ENCODE measurements at regions not wholly inside any gene's neighbourhood (a gene's known extent, or its start where the extent isn't known, plus 50 kb on each side); places are given as distances from the start of the nearest gene placed in this dataset.

DNA sequence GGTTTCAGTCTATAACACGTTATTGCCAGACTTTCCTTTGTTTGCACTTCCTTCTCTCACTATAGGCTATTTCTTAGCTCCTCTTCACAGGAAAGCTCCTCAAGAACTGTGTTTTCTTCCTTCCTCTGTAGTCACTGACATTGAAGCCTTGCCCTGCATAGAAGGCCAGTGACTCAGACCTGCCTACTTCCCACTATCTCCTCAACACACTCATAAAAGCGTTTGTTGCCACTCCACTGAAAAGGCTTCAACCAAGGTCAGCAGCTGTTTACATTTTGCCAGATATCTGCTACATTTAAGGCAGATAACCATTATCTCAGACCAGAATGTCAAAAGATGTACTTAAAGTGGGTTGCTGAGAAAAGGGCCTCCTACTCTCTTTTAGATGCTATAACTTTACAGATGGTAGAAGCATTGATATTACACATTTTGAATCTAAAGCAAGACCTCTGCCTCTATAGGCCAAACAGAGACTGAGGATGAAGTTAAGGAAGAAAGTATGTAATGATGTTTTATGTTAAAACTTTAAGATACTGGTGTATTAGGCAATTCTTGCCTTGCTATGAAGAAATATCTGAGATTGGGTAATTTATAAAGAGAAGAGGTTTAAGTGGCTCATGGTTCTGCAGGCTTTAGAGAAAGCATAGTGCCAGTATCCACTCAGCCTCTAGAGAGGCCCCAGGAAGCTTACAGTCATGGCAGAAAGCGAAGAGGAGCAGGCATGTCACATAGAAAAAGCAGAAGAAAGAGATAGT lies 233.3 kb upstream of the FLRT2 start:
- no peak for TF ChIP-seq JUND (IDR thresholded peaks at IDR 0.05; ENCODE audit: low read depth)
- DNase-seq (ENCODE audit: low read depth in 1 of 2, low spot score in 1 of 2): no peak
- in situ Hi-C loops (cut with HindIII; ENCODE audit: low pct_unique_long_range_greater_than_20kb, low sequenced_read_pairs): no loop called here

DNA sequence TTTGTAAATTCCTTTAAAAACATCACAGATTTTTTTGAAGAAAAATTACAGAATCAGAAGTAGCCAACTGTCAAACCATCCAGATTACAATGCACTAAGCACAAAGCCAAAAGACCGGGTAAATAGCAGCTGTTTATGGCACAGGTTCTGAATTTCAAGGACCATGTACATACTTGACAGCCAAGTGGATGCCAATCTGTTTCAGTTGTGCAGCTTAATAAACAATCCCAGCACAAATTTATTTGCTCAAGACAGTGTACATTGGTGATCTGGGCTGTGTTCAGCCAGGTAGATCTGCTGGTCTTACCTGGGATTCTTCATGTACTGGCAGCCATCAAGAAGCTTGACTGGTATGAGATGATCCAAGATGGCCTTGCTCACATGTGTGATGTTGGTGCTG lies 229.8 kb upstream of the FLRT2 start:
- no peak for TF ChIP-seq JUND (IDR thresholded peaks at IDR 0.05; ENCODE audit: low read depth)
- DNase-seq (ENCODE audit: low read depth in 1 of 2, low spot score in 1 of 2): peak in 1 of 2 experiments; percentile 5
- in situ Hi-C loops (cut with HindIII; ENCODE audit: low pct_unique_long_range_greater_than_20kb, low sequenced_read_pairs): no loop called here

DNA sequence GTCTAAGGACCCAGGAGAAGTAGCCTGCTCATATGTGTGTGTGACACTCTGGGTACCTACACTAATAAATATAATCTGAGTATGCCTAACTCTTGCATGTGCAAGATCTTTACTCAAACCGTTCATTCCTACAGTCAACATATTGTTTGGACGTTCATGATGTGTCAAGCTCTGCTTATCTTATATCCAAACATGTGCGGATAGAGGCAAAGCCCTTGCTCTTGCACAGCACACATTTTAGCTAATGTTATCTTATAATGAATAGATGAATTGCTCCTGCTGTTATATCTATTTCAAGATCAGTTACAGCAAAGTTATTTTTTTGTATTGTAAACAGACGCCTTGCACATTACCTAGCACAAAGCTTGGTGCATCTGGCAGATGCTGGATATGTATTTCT lies 228.4 kb upstream of the FLRT2 start:
- no peak for TF ChIP-seq JUND (IDR thresholded peaks at IDR 0.05; ENCODE audit: low read depth)
- in situ Hi-C loops (cut with HindIII; ENCODE audit: low pct_unique_long_range_greater_than_20kb, low sequenced_read_pairs): no loop called here
- no peak for DNase-seq (ENCODE audit: low read depth in 1 of 2, low spot score in 1 of 2)

DNA sequence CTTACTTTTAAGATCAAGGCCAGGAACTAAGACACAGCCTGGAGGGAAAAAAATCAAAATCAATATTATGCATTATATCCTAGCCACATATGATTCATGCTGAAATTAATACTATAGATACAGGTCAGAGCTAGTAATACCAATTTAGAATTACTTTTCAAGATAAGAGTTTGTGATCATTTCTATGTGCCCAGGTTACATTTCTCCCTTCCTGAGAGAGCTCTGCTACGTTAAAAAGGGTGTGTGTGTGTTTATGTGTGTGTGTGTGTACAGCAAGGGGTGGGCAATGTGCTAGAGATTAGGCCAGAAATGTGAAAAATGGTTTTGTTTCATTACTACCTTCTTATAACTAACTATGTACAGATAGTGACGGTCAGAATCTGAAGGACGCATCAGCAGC lies 223.9 kb upstream of the FLRT2 start:
- TF ChIP-seq JUND (IDR thresholded peaks at IDR 0.05; ENCODE audit: low read depth): no peak
- in situ Hi-C loops (cut with HindIII; ENCODE audit: low pct_unique_long_range_greater_than_20kb, low sequenced_read_pairs): no loop called here
- no peak for DNase-seq (ENCODE audit: low read depth in 1 of 2, low spot score in 1 of 2)

DNA sequence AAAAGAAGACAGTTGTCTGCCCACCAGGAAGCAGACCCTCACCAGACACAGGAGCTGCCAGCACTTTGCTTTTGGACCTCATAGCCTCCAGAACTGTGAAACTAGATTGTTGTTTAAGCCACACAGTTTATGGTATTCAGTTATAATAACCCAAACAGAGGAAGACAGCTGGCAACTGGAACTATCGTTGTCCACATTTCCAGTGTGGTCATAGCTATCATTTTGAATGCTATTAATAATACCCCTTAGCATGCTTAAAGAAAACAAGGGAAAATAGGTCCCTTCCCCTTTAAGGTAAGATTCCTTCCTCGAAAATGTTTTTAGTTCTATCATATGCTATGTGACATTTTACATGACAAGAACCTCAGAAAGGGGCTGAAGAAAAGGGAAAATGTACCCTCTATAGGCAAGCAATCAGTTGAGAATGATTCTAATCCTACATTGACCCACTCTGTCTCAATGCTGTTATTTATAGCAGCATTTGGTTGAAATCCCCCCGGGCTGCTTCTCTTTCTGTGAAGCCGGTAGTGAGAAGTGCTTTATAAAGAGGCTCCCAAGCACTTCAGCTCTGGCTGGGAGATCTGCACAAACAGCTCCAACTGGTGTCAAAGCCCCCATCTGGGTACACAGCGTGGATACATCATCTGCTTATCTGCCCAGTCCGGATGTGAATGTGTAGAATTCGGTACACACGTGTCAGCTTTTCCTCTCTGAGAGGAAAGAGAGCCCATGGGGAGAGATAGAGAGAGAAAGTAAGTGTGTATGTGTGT lies 221.2 kb upstream of the FLRT2 start:
- in situ Hi-C loops (cut with HindIII; ENCODE audit: low pct_unique_long_range_greater_than_20kb, low sequenced_read_pairs): no loop called here
- TF ChIP-seq JUND (IDR thresholded peaks at IDR 0.05; ENCODE audit: low read depth): no peak
- no peak for DNase-seq (ENCODE audit: low read depth in 1 of 2, low spot score in 1 of 2)

DNA sequence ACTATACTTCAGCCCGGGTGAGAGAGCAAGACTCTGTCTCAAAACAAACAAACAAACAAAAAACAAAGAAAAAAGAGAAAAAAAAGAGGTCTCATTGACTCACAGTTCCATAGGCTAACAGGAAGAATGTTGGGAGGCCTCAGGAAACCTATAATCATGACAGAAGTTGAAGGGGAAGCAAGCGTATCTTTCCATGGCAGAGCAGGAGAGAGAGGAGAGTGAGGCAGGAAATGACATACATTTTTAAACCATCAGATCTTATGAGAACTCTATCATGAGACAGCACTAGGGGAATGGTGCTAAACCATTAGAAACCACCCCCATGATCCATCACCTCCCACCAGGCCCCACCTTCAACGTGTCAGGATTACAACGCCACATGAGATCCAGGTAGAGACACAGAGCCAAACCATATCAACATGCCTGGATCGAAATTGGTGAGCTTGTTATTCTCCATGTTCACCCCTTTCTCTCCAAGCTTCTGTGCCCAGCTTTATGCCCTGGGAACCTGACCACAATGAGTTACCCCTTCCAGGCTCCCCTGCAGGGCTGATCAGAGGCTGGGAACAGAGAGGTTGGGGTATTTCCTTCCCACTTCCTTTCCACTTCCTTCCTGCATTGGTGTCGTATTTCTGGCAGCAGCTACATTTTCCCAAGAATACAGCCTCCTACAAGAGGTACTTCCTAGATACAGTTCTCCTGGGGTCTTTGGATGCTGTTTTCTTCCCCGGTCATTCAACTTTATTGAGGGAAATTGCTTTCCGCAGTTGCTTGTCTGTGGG lies 219.3 kb upstream of the FLRT2 start:
- TF ChIP-seq JUND (IDR thresholded peaks at IDR 0.05; ENCODE audit: low read depth): no peak
- in situ Hi-C loops (cut with HindIII; ENCODE audit: low pct_unique_long_range_greater_than_20kb, low sequenced_read_pairs): no loop called here
- DNase-seq (ENCODE audit: low read depth in 1 of 2, low spot score in 1 of 2): no peak

DNA sequence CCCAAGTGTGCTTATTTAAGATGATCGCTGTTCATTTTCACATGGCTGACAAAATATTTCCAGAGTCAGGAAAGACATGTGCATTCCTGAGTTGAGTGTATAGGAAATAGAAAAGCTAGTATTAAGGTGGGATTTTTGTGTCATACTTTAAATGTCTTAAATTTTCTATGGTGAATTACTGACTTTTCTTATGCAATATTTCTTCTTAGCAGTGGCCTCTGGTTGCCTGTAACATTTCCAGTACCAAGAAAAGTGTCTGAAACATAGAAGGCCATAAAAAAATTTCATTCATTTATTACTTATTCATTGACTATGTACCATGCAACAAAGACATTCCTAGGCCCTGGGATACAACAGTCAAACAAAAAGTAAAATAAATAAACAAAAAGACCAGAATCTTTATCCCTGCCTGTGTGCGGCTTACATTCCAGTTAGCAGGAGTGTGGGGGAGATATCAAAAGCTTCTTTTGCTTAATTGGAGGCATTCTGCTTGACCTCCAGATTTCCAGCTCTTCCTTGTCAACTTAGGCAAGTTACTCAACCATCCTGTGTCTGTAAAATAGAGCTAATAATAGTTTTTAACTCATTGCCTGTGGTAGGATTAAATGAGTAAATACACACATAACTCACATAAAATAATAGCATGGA lies 216.3 kb upstream of the FLRT2 start:
- DNase-seq (ENCODE audit: low read depth in 1 of 2, low spot score in 1 of 2): no peak
- no peak for TF ChIP-seq JUND (IDR thresholded peaks at IDR 0.05; ENCODE audit: low read depth)
- in situ Hi-C loops (cut with HindIII; ENCODE audit: low pct_unique_long_range_greater_than_20kb, low sequenced_read_pairs): no loop called here

DNA sequence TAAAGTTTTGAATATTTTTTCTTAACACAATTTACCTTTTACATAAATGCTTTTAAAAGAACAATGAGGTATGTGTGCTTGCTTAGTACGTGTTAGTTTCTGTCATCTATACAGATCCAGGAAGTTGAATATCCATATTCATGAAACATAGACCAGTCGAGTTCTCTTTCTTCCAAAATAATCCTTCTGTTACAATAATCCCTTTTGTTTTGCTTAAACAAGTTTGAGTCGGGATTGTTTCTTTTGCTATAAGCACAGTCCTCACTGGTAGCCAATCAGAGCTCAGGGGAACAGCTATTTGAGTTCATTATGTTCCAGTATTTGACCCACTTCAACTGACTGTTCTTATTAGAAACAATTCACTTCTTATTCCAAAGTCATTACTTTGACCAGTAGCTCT lies 214.7 kb upstream of the FLRT2 start:
- in situ Hi-C loops (cut with HindIII; ENCODE audit: low pct_unique_long_range_greater_than_20kb, low sequenced_read_pairs): no loop called here
- no peak for DNase-seq (ENCODE audit: low read depth in 1 of 2, low spot score in 1 of 2)
- TF ChIP-seq JUND (IDR thresholded peaks at IDR 0.05; ENCODE audit: low read depth): no peak

DNA sequence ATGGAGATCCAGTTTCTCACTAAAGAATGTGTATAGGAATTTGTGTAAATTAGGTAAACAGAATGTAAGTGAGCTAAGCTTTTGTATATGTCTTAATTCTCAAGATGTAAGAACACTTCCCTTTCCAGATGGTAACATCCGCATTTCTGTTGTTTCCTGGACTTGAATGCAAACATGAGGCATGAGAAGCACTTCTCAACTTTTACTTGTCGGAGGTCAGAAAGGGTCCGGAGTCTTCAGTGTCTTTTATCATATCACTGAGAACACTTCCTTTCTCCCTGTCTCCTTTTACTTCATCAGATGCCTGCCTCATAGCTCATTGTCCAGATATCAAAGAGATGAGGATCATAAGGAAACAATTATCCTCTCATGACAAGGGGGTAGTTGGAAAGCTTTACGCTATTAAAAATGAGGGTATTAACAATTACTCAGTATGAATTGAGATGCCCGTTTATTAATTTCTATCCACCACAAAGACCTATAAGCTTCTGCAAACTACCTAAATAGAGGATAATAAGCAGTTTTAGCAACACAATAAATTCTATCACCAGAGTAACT lies 214.1 kb upstream of the FLRT2 start:
- no peak for TF ChIP-seq JUND (IDR thresholded peaks at IDR 0.05; ENCODE audit: low read depth)
- no peak for DNase-seq (ENCODE audit: low read depth in 1 of 2, low spot score in 1 of 2)
- in situ Hi-C loops (cut with HindIII; ENCODE audit: low pct_unique_long_range_greater_than_20kb, low sequenced_read_pairs): no loop called here

DNA sequence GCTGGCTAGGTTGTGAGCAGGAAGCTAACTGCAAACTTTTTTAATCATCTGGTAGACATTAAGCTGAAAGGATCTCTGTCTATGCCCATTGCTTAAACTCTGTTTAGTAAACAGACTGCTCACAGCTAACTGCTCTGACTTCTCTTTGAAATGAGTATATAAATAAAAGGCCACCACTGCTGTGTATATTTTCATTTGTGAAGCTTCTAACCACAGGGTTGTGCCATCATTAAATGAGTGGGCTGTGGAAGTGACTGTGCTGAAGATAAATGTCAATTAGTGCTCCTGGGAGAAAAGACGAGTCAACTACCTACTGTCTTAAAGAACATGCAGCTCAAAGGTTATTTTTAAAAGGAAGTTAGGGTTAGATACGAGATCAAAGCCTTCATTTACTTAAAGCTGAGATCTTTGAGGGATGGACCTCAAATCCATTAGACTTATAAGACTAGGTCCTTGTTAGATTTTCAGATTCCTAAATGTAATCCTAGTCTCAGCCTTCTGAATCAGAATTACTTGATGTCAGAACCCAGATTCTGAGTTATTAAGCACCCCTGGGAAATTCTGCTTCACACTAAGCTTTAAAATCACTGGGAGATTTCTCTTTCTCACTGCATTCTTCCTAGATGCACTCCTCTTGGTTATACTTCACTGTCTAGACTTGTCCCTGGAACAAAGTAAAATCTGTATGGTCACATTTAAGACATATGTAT lies 213.1 kb upstream of the FLRT2 start:
- in situ Hi-C loops (cut with HindIII; ENCODE audit: low pct_unique_long_range_greater_than_20kb, low sequenced_read_pairs): no loop called here
- no peak for DNase-seq (ENCODE audit: low read depth in 1 of 2, low spot score in 1 of 2)
- no peak for TF ChIP-seq JUND (IDR thresholded peaks at IDR 0.05; ENCODE audit: low read depth)

DNA sequence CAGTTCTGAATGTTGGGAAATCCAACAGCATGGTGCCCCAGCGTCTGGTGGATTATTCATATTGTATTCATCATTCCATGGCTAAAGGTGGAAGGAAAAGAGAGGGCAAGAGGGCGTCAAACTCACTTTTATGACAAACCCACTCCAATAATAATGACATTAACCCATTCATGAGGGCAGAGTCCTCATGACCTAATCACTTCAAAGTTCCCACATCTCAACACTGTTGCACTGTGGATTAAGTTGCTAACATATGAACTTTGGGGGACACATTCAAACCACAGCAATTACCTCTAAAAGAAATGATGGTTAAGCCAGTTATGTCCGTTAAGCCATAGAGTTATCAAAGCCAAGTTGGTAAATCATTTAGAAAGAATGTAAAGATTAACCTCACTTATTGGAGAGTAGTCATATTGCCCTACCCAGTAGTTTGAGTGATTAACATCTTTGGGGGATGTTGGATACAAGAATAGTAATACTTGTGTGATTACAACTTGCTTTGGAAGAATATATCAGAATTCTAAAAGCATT lies 212.4 kb upstream of the FLRT2 start:
- in situ Hi-C loops (cut with HindIII; ENCODE audit: low pct_unique_long_range_greater_than_20kb, low sequenced_read_pairs): no loop called here
- no peak for DNase-seq (ENCODE audit: low read depth in 1 of 2, low spot score in 1 of 2)
- TF ChIP-seq JUND (IDR thresholded peaks at IDR 0.05; ENCODE audit: low read depth): no peak

All from T47D (cell line).